Activated CD4-positive, alpha-beta T cell treated with anti-CD3 and anti-CD28 coated beads, Interleukin-10, Interleukin-2, amounts not matched to agents 100 ng/mL and 50 ng/mL, durations not matched to agents 16 hours and 8 hours (primary cell): ENCODE measurements at regions not wholly inside any gene's neighbourhood (a gene's known extent, or its start where the extent isn't known, plus 50 kb on each side); places are given as distances from the start of the nearest gene placed in this dataset.
"Not testable (repeated sequence)": the region's sequence is repeated elsewhere in the genome, so short reads cannot be mapped to it uniquely, and the experiment has no call there.

Source experiments
- DNase-seq: peaks from one replicate; pipeline ENCODE4 v3.0.0-alpha.2; 2020

- no peak for DNase-seq
Measured at GRCh38 chr6:25127076-25127837, 151.9 kb upstream of the CARMIL1 start.

DNA sequence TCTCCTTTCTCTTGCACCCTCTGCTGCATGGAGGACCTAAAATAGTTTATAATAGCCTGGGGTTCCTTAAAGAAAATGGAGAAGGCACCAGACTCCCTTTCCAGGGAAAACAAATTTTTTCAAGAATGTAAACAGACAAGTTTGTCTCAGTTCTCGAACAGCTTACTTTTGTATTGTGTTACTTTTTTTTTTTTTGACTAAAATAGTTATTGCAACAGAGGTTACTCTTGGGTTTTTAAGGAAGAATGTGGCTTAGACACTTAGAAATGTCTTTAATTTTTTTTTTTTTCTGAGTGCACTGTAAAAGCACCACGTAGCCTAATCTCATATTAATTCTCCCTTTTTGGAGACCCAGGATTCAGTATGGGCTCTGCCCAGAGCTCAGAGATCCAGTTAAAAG is 148.7 kb upstream of the CARMIL1 start:
- no peak for DNase-seq

GRCh38 chr6:25132934-25133333 is 146.2 kb upstream of the CARMIL1 start:
- DNase-seq: no peak

GRCh38 chr6:25133568-25133967 is 145.6 kb upstream of the CARMIL1 start:
- no peak for DNase-seq

DNA sequence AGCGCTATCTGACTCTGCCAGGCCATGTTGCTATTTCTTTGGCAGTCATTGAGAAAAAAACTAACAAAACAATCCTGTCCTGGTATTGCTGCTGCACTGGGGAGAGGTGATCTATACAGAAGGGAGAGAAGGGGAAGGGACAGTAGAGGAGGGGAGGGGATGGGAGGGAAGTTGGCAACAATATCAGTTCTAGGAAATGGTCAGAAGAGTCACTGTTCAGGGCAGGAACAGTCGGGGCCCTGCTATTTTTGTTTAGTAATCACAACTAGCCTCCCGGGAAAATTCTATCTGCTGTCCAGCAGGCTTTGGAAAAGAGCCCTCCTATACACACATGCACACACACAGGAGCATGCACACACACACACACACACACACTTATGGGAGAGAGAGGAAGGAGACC is 142.3 kb upstream of the CARMIL1 start:
- DNase-seq: peak; percentile 69

DNA sequence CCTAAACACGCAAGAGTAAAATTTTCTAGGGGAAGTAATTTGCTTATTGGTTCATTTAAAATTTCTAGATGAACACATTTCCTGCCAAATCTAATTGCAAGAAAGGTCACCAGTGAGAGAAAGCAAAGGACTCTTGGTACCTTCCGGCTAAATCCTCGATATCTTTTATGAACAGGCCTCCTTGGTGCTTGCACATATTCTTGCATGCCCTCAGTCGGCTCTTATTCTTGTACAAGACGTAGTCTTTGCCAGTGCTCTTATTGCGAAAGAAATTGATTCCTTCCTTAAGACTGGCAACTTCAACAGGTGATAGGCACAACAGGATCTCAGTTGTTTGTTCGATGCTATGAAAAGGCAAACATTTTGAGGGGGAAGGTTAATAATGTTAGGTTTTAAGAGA is 141.7 kb upstream of the CARMIL1 start:
- peak; percentile 62 for DNase-seq

GRCh38 chr6:25137916-25138232 is 141.3 kb upstream of the CARMIL1 start:
- DNase-seq: no peak

DNA sequence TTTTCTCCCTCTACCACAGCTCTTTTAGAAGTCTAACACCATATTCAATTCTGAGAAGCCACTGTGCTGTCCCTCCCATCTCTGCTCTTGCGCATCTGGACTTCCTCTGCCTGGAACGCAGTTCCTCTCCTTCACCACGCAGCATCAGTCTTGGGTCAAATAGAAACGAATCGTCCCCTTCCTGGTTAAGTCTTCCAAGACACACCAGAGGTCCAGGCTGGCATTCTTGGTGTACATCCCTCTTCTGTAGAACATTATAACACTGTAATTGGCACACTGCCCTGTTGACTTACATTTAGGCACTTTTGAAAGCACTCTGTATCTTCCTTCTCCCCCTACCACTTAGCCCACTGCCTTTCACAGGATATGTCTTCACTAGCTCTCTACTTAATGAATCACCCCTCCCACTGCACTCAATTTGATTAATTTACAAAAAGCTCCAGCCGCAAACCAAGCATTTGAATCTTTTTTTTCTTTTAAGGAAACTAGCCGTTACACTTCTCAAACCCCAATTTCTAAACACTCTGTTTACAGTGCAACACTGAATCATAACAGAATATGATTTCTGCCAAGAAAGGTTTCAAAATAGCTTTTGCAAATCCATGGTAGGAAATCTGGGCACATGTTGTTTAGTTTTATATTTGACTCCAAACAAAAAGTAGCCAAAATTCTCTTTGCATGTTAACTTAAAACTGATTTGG is 140.8 kb upstream of the CARMIL1 start:
- DNase-seq: peak; percentile 95

DNA sequence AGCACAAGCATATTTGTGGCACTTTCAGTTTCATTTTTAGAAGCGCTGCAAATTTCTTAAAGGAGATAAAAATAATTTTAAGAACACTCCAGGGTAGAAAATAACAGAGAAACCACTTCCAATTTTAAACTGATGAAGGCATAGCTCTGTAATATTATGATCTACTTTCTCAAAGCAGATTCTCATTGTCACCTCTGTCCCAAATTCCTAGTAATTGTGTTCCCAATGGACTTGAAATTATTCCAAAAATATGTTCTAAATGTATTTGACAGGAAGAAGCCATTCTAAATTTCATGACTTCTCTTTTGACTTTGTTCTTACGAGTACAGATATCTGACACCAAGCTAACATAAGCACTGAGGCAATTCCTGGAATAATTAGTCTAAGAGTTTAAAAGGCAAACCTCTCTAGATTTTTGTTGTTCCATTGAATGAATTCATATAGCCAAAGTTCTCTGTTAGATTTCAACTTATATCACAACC is 140.2 kb upstream of the CARMIL1 start:
- peak; percentile 28 for DNase-seq

DNA sequence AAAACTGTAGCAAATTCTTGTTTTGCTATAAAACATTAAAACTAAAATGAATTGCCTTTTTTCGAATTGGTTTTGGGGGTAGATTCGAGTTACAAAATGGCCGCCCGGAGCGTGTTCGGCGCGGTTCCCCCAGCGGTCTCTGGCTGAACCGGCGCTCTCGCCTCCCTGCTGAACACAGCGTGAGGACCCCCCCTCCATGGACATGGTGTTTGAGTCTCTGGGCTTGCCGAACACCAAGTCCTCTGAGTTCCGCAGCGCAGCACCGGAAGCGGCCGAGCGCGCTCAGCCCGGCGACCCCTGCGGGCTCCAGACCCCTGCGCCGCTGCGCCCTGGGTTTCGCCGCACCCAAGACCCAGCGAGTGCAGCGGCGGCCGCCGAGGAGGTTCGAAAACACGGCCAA is 139.6 kb upstream of the CARMIL1 start:
- not testable (repeated sequence) for DNase-seq

- DNase-seq: no peak
Measured at GRCh38 chr6:25142506-25142905, 136.7 kb upstream of the CARMIL1 start.

DNA sequence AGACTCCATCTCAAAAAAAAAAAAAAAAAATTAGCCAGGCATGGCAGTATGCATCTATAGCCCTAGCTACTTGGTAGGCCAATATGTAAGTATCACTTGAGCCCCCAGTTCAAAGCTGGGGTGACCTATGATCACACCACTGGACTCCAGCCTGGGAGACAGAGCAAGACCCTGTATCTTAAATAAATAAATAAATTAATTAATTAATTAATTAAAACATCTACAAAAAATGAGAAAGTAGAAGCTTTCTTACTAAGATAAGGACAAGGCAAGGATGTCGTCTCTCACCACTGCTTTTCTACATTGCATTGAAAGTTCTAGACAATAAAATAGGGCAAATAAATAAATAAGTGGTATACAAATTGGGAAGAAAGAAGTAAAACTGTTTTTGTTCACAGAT is 134.3 kb upstream of the CARMIL1 start:
- no peak for DNase-seq

DNA sequence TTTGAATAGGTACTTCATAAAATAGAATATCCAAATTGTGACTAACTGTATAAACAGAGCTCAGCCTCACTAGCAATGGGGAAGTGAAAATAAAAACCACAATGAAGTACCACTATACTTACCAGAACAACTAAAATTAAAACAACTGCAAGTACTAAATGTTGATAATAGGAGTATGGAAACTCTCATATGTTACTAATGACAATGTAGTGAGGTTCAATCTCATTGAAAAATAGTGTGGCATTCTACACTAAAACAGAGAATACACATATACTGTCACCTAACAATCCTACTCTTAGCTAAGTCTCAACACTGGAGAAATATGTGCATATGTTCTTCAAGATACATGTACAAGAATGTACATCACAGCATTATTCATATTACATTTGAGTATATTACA is 132.0 kb upstream of the CARMIL1 start:
- DNase-seq: no peak

GRCh38 chr6:25150031-25150430 is 129.1 kb upstream of the CARMIL1 start:
- DNase-seq: no peak

DNA sequence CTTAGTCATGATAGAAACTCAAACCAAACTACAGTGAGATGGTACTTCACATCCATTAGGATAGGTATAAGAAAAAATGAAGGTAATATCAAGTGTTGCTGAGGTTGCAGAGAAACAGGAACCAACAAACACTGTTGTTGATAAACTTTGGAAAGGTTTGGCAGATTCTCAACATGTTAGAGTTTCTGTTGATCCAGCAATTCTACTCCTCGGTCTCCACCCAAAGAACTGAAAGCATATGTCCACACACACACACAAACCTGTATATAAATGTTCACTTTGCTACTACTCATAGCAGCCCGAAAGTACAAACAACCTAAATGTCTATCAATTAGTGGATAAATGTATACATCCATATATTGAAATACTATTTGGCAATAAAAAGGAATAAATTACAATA is 128.3 kb upstream of the CARMIL1 start:
- no peak for DNase-seq

DNA sequence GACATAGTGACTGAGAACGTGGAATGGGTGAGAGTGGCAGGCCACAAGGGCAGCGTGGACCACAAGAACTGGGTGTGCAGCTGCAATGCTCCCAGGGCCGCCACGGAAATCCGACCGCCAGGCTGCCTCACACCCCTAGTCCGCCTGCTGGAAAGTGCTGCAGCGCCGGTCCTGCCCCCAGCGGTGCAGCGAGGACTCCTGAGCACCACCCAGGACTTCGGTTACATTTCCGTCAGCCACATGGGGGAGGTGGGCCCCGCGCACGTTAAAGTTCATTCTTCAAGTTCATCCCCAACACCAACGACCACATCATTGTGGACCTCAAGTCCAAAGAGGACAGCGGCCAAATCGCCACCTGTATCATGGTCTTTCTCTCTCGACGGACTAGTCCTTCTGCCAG is 126.1 kb upstream of the CARMIL1 start:
- no peak for DNase-seq

GRCh38 chr6:25154034-25154596 is 125.1 kb upstream of the CARMIL1 start:
- no peak for DNase-seq

DNA sequence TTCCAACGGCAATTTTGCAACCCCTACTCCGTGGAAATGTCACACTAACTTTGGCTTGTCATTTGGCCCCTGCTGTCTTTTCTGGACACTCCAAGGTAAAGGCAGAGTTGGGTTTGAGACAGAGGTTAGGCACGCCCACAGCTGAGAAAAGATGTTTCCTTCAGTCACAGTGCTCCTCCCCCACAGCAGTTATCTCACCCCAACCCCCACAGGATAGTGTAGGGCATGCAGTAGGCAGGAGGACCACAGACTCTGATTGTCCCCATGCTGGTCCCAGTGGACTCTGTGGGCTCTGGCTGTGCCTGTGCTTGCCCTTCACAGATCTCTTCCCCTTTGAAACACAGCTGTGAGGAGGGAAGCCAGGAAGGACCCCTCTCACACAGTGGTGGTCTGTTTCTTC is 124.0 kb upstream of the CARMIL1 start:
- no peak for DNase-seq

GRCh38 chr6:25156123-25156522 is 123.1 kb upstream of the CARMIL1 start:
- no peak for DNase-seq

DNA sequence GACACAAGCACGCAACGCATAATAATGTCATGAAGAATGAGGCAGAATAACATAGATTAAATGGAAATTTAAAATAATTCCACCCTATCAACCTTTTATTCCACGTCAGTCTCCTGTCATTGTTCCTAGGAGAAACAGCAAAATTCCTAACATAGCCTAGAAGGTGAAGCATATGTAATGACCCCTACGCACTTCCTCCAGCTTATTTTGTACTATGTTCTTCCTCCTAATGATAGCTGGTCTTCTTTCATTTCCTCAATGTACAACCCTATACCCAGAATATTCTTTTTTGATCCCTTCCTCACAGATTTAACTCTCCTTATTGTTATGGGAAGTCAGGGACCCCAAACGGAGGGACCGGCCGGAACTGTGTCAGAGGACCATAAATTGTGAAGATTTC is 122.0 kb upstream of the CARMIL1 start:
- DNase-seq: no peak

DNA sequence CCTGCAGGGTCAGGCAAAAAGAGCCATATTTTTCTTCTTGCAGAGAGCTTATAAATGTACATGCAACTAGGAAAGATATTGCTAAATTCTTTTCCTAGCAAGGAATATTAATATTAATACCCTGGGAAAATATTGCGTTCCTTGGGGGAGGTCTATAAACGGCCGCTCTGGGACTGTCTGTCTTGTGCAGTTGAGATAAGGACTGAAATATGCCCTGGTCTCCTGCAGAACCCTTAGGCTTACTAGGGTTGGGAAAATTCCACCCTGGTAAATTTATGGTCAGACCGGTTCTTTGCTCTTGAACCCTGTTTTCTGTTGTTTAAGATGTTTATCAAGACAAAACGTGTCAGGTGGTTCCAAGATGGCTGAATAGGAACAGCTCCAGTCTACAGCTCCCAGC is 121.3 kb upstream of the CARMIL1 start:
- no peak for DNase-seq

- DNase-seq: not testable (repeated sequence)
Measured at GRCh38 chr6:25160134-25160533, 119.0 kb upstream of the CARMIL1 start.

DNA sequence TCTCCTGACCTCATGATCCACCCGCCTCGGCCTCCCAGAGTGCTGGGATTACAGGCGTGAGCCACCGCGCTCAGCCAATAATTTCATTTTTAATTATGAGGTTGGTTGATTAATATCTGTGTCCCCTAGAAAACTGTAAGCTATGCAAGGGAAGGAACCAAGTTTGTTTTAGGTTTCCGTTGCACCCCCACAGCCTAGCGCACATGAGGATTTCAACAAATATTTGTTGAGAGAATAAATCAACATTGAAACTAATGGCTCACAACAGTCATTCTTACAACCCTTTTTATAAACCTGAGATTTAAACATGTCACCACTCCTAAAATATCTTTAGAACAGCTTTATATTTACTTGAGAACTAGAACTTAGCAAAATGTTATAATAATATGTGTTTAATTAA is 114.0 kb upstream of the CARMIL1 start:
- no peak for DNase-seq

DNA sequence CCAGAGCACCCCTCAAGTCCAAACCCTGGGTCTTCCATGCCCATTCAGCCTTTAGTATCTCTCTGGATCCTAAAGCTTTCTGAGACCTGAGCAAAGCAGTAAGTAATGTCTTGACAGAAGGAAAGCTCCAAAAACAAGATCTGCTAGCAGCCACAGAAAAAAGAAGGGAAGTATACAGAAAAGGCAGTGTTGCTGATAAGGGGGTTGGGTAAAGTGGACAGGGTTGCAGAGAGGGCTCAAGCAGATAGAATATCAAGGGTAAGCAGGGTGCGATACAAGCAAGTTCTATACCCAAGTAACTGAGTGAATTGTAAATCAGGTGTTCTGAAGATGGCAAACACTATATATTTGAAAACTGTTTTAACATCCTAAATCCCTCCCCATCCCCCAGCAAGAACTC is 113.4 kb upstream of the CARMIL1 start:
- DNase-seq: no peak
